Renal cortex interstitium (tissue), 11 donors: ENCODE measurements at regions not wholly inside any gene's neighbourhood (a gene's known extent, or its start where the extent isn't known, plus 50 kb on each side); places are given as distances from the start of the nearest gene placed in this dataset.

Experiments used
- DNase-seq, 11 donors: peaks; one replicate each; pipeline ENCODE4 v3.0.0-alpha.2; 2013; ENCODE audit warnings: low read depth in 9 of 11, low spot score in 4 of 11; ENCODE audit errors: extremely low read depth in 1 of 11

DNA sequence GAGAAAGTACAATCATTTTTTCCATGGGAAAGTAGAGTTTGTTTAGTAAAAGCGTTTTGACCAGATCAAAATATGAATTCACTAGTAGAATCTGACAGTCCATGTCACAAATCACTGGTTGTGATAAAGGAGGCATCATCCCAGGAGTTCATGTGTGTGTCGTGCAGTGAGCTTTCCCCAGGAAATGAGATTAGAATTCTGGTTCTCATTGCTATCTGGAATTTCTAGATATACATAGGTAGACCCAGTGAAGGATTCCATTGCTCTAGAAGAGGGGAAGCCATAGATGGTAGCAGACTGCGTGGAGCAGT is 206.6 kb downstream of the NCK2 start:
- no peak for DNase-seq

DNA sequence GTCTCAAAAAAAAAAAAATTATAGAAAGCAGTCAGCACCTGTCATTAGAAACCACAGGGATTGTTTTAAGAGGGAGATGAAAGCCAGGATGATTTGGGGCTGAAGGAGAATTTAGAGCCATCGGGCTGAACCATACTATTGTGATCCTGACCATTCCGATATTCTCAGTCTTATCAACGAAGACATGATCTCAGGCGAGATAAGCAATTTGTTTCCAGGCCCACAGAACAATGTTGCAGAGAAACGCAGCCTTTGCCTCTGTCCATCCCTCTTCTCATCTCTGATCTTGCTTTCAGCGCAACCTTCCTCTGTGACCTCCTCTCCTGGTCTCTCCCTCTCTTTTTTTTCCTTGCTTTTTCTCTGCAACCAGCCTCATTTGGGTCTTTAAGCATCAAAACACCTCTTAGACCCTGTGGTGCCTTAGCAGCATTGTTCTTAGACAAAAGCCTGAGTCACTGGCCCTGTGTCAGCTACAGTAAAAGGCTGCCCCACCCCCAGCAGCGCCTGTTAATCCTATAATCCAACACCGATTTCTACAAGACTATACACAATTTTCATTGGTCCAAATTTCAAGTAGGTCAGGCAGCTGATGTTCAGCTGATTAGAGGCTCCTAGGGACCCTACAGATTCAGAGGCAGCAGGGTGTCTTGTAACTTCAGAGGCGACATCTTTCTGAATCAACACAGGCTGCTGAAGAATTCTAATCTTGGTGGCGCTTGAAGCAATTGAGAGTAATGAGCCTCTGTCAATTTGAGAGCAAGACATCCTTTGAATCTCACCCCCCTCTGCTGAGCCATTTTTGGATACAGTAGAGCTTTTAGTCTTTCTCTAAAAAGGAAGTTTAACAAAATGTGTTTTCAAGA is 206.0 kb downstream of the NCK2 start:
- DNase-seq, result no peak

GRCh38 chr2:105943977-105944376 is 199.3 kb downstream of the NCK2 start:
- no peak for DNase-seq
